Stimulated activated CD4-positive, alpha-beta T cell treated with anti-CD3 and anti-CD28 coated beads, Interleukin-15, amount 100 ng/mL, for 1 hour (primary cell): ENCODE measurements at regions not wholly inside any gene's neighbourhood (a gene's known extent, or its start where the extent isn't known, plus 50 kb on each side); places are given as distances from the start of the nearest gene placed in this dataset.
"Not testable (repeated sequence)": the region's sequence is repeated elsewhere in the genome, so short reads cannot be mapped to it uniquely, and the experiment has no call there.

Source experiments
- DNase-seq, 2 donors: peaks; one replicate each; pipeline ENCODE4 v3.0.0-alpha.2; 2020; ENCODE audit warnings: low read depth in 1 of 2, low spot score in 1 of 2

- not testable (repeated sequence) for DNase-seq
These were observed 155.6 kb upstream of the ZNF469 start for GRCh38 chr16:88227026-88227721.

GRCh38 chr16:88227722-88228482, 154.9 kb upstream of the ZNF469 start:
- DNase-seq: not testable (repeated sequence)

DNA sequence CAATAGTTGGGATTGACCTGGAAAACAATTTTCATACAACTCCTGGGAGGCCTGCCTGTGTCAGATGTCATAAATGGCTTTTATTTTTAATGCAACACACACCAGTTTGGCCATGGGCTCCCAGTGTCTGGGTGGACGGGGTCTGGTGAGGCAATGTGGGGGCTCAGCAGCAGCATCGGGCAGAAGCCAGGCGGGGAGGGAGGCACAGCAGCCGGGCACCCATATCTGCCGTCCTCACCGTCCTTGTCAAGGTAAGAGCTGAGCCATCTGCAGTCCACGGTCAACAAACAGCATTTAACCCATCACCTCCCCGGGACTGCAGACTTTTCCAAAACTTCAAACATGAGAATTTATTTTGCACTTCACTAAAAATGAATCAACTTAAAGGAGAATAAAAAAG, 154.0 kb upstream of the ZNF469 start:
- not testable (repeated sequence) for DNase-seq

GRCh38 chr16:88229710-88230109, 153.0 kb upstream of the ZNF469 start:
- DNase-seq: not testable (repeated sequence)

DNA sequence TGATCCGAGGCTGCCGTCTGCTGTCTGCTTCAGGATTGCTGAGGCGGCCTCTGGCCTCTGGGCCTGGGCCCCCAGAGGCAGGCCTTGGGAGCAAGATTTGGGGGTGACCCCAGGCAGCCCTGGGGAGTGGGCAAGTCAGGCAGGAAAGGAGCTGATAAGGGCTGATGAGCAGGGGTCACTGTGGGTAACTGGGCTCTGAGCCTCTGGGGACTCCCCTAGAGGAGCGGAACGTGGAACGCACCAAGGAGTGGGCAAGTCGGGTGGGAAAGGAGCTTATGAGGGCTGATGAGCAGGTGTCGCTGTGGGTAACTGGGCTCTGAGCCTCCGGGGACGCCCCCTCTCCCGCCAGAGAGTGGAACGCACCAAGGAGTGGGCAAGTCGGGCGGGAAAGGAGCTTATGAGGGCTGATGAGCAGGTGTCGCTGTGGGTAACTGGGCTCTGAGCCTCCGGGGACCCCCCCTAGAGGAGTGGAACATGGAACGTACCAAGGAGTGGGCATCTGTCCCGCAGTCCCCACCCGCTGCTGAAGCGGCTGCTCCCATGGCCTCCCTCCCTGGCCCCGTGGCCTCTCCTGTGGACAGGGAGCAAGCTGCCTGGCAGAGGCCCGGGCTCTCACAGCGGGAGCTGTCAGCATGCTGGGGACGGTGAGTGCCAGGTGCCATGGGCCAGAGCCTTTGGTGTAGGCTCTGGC, 152.3 kb upstream of the ZNF469 start:
- not testable (repeated sequence) for DNase-seq

DNA sequence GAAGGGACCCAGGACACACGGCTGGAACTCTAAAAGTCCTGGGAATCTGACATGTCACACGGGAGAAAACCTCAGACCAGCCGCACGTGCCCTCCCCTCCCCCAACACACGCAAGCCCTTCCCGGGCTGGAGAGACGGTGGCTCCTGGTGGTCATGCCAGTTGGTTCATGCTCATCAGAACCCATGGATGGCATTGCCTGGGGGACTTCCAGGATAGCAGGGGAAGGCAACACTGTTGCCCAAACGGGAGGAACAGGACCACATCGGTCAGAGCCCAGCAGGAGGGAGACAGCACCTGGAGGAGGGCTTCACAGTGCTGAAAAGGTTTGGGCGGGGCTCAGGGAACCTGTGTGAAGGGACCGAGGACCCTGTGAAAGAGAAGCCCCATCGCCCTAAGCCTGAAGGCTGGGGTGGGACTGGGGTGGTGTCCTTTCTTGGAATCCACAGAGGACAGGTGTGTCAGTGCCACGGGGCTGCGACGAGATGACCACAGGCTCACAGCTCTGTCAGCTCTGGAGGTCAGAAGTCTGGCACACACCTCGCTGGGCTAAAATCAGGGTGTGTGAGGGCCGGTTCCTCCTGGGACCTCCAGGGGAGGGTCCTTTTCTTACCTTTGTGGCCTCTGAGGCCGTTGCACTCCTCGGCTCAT, 151.7 kb upstream of the ZNF469 start:
- not testable (repeated sequence) for DNase-seq

DNA sequence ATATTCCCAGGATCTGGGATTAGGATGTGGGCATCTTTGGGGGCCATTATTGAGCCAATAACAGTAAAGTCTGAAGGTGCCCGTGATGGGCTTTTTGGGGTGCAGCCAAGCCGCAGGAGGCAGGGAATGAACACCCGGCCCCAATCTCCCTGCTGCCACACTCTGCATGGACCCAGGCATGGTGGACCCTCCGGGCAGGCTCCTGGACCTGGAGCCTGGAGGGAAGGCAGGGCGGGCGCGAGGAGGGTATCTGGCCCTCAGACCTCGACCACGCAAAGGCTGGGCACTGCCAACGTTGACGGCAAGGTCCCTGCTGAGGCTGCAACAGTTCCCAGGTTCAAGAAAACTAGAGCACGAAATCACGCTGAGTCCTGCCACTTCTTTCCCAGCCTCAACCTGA, 150.9 kb upstream of the ZNF469 start:
- DNase-seq: not testable (repeated sequence)

DNA sequence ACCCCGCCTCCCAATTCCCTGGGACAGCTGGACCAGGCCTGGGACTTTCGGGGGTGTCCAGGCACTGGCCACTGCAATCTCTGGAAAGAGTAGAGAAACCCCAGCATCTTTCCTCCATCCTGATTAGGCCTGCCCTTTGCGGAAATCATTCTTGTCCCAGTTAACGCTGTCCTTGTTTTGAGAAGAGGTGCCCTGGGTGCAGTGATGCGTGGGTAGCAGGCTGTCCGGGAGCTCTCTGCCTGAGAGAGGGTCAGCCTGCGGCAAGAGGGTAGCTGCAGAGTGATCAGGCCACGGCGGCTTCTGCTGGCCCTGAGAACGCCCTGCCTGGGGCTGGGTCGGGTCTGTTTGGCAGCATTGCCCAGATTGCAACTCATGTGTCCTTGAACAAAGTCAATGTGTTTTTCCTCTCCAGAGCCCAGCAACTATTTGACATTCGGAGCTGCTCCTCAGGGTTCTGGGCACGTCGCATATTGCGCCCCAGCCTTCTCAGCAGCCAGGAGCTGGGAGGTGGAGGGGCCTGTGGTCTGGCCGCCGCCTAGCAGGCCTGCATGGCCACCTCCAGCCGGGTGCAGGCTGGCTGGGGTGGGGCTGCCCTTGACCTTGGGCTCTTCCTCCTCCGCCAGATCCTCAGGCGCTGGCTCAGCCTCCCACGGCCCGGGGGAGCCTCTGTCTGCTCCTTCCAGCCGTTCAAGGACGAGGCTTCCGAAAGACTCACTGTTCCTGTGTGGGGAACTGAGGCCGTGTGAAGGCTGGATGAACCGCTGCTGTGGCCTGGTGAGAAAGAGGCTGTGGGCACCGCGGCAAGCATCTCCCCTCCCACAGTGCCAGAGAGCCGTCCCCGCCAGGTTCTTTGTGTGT, 150.1 kb upstream of the ZNF469 start:
- not testable (repeated sequence) for DNase-seq

GRCh38 chr16:88233621-88234420, 148.9 kb upstream of the ZNF469 start:
- DNase-seq: not testable (repeated sequence)

DNA sequence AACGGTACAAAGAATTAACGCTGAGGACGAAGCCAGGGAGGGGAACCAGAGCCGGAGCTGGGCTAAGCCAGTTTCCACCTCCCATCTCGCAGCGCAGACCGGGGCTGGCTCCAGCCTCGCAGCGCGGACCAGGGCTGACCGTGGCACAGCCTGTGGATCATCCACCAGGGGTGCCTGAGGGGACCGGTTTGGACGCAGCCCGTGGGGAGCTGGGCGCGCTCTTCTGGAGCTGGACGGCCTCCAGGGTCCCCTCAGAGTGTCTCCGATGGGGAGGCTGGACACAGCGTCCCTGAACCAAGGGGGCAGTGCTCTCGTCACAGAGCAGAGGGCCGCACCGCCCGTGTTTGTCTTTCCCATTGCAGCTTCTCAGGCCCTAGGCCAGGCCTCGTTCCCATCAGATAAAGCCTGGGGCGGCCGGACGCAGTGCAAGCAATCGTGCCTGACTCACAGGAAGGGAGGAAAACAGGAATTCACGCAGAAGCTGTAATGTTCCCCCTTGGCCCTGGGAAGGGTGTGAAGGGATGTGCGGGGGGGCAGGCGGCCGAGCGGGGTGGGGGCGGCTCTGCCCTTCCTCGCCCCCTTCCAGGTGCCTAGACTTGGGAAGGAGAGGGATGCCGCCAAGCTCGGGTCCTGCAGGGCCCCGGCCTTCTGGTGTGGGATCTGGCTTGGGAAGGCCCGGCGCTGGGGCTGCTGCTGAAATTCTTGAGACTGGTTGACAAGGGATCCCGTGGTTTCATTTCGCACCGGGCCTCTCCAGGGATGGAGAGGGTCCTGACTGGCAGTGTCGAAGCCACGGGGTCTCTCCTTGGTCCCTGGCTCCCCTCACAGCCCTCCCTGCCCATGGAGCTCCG, 148.1 kb upstream of the ZNF469 start:
- not testable (repeated sequence) for DNase-seq

- DNase-seq: not testable (repeated sequence)
These were observed 147.1 kb upstream of the ZNF469 start for GRCh38 chr16:88235691-88236090.

GRCh38 chr16:88236229-88236628, 146.5 kb upstream of the ZNF469 start:
- not testable (repeated sequence) for DNase-seq

- not testable (repeated sequence) for DNase-seq
These were observed 145.4 kb upstream of the ZNF469 start for GRCh38 chr16:88237314-88237713.

DNA sequence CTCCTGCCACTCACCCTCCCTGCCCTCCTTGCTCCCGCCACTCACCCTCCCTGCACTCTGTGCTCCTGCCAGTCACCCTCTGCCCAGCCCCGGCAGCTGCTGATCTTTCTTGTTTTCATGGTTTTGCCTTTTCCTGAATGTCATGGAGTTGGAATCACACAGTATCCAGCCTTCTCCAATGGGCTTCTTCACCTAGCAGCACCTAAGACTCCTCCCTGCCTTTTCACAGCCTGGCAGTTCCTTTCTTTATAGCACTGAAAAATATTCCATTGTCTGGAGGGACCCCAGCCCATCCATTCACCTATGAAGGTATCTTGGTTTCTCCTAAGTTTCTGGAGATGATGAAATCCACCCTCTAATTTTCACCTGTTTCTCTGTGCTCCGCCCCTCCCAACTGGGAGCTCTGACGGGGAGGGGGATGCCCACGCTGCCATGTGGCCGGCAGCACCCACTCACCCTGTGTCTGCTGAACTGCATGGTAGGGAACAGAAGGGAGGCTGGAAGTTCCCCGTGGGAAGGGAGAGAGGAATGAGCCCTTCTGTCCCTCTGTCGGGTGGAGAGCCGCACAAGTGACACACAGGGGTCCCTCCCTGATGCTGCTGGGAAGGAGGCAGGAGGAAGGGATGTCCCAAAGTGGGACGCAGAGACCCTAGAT, 144.9 kb upstream of the ZNF469 start:
- not testable (repeated sequence) for DNase-seq

- not testable (repeated sequence) for DNase-seq
These were observed 144.0 kb upstream of the ZNF469 start for GRCh38 chr16:88238732-88239274.

DNA sequence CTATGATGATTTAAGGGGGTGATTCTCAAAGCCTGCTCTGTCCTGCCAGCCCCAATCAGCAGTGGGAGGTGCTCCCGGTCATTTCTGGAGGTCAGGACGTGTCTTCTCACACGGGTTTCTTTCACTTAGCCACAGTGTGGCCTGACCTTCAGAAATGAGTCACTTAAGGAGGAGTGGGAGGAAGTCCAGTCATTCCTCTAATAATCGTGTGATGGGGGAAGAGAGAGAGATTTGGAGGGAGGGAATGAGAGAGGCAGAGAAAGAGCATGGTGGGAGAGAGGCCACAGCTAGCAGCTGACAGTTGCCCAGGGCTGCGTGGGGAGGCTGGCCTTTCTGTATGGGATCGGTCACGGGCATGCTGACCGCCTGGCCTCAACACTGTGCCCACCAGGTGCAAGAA, 142.6 kb upstream of the ZNF469 start:
- DNase-seq: not testable (repeated sequence)

DNA sequence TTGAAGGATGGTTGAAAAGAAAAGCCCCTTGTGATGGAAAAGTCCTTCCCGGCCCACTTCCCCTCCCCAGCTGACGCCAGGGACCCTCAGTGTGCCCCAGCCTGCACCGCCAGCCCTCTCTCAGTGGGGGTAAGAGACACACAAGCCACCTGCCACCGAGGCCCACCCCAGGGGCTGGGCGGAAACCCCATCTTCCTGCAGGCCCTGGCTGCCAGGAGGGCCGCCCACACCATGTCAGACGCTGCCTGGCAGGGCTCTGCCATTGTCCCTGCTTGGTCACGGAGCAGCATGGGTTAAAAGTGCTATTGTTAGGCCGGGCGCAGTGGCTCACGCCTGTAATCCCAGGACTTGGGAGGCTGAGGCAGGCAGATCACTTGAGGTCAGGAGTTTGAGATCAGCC, 142.0 kb upstream of the ZNF469 start:
- DNase-seq: not testable (repeated sequence)
